Endodermal cell (in vitro differentiated cells): ENCODE measurements at regions not wholly inside any gene's neighbourhood (a gene's known extent, or its start where the extent isn't known, plus 50 kb on each side); places are given as distances from the start of the nearest gene placed in this dataset.

ENCODE experiments used
- DNase-seq: peaks from one replicate; pipeline ENCODE4 v3.0.0-alpha.2; 2017
- H3K27ac ChIP-seq: 2 replicates; pipeline ENCODE4 v1.5.1; 2013; ENCODE audit warnings: mild to moderate bottlenecking, low read depth, low read length, moderate library complexity
- H3K27me3 ChIP-seq: 2 replicates; pipeline ENCODE4 v1.6.1; 2013; ENCODE audit warnings: mild to moderate bottlenecking, low read length, moderate library complexity; ENCODE audit not compliant: insufficient read depth, control insufficient read depth, poor library complexity, severe bottlenecking
- H3K36me3 ChIP-seq: 2 replicates; pipeline ENCODE4 v1.7.0; 2013; ENCODE audit warnings: mild to moderate bottlenecking, low read length, moderate library complexity; ENCODE audit not compliant: control insufficient read depth, insufficient read depth
- H3K4me1 ChIP-seq: one replicate; pipeline ENCODE4 v1.7.0; 2013; ENCODE audit warnings: low read length; ENCODE audit not compliant: control insufficient read depth, insufficient read depth
- H3K4me3 ChIP-seq: 2 replicates; pipeline ENCODE4 v1.5.1; 2013; ENCODE audit warnings: mild to moderate bottlenecking, low read length, moderate library complexity
- H3K9ac ChIP-seq: 2 replicates; pipeline ENCODE4 v1.6.1; 2013; ENCODE audit warnings: mild to moderate bottlenecking, low read length, moderate library complexity; ENCODE audit not compliant: poor library complexity, severe bottlenecking; ENCODE audit errors: extremely low read depth
- H3K9me3 ChIP-seq: 2 replicates; pipeline ENCODE4 v1.6.1; 2013; ENCODE audit warnings: mild to moderate bottlenecking, low read length, moderate library complexity; ENCODE audit not compliant: control insufficient read depth
- H3K27ac Mint-ChIP-seq: 2 replicates; pipeline ENCODE4 v1.8.0; 2020; ENCODE audit warnings: mixed read lengths
- H3K27me3 Mint-ChIP-seq: 2 replicates; pipeline ENCODE4 v1.8.0; 2021; ENCODE audit warnings: mild to moderate bottlenecking, mixed read lengths; ENCODE audit not compliant: insufficient read depth
- H3K36me3 Mint-ChIP-seq: 2 replicates; pipeline ENCODE4 v1.8.0; 2020; ENCODE audit warnings: low read depth, mixed read lengths
- H3K4me1 Mint-ChIP-seq: 2 replicates; pipeline ENCODE4 v1.8.0; 2020; ENCODE audit warnings: mixed read lengths
- H3K4me3 Mint-ChIP-seq: 2 replicates; pipeline ENCODE4 v1.8.0; 2020; ENCODE audit warnings: mild to moderate bottlenecking, moderate library complexity, mixed read lengths
- H3K9me3 Mint-ChIP-seq: 2 replicates; pipeline ENCODE4 v1.8.0; 2020; ENCODE audit warnings: mild to moderate bottlenecking, mixed read lengths
- CTCF ChIP-seq: fragments of 200-600 bp; sonication (generic); conservative IDR thresholded peaks from 2 replicates; pipeline ENCODE4 v1.5.0; 2021; ENCODE audit warnings: antibody characterized with exemption, mild to moderate bottlenecking
- WGBS, 2 experiments: methylation state at CpG; one replicate each; pipeline versions ENCODE4 v1.1.5 to v1.1.7; 2013; ENCODE audit warnings: missing lambda C conversion rate in 2 of 2, mixed read lengths in 1 of 2; ENCODE audit not compliant: insufficient coverage in 1 of 2, insufficient read length in 1 of 2; 5-methylcytosine and 5-hydroxymethylcytosine counted together

- no peak overlapping the region for H3K4me3 Mint-ChIP-seq
- H3K27me3 Mint-ChIP-seq = peaks cover 10% of the 10 kb centered on the region
- H3K9me3 Mint-ChIP-seq = peaks cover 7% of the 10 kb centered on the region
- Histone ChIP-seq H3K36me3 (no peaks in the 10 kb centered on the region), H3K9me3 (no peaks in the 10 kb centered on the region), H3K27me3 (no peaks in the 10 kb centered on the region), H3K27ac (no peak overlapping the region), H3K4me3 (no peak overlapping the region), H3K4me1 (no peaks in the 10 kb centered on the region), H3K9ac (no peak overlapping the region)
- no peak for DNase-seq
- WGBS, 2 experiments = 97 to 100% methylated on average over 1 to 2 of the region's 2 CpGs
- H3K4me1 Mint-ChIP-seq = no peaks in the 10 kb centered on the region
- H3K27ac Mint-ChIP-seq = no peak overlapping the region
- no peaks in the 10 kb centered on the region for H3K36me3 Mint-ChIP-seq
- TF ChIP-seq CTCF = no peak
Observed at GRCh38 chr7:21101541-21101940, 314.9 kb upstream of the SP8 start.

GRCh38 chr7:21103426-21104123 is 316.9 kb upstream of the SP8 start:
- H3K36me3 ChIP-seq = no peaks in the 10 kb centered on the region
- no peaks in the 10 kb centered on the region for H3K9me3 ChIP-seq
- Mint-ChIP-seq H3K9me3 (peaks cover 7% of the 10 kb centered on the region), H3K36me3 (no peaks in the 10 kb centered on the region), H3K27me3 (peaks cover 8% of the 10 kb centered on the region), H3K27ac (no peak overlapping the region), H3K4me3 (no peak overlapping the region), H3K4me1 (no peaks in the 10 kb centered on the region)
- DNase-seq = no peak
- H3K27me3 ChIP-seq = no peaks in the 10 kb centered on the region
- no peak overlapping the region for H3K27ac ChIP-seq
- H3K4me3 ChIP-seq = no peak overlapping the region
- H3K9ac ChIP-seq = no peak overlapping the region
- H3K4me1 ChIP-seq = no peaks in the 10 kb centered on the region
- TF ChIP-seq CTCF = no peak
- 94 to 100% methylated on average over 2 to 4 of the region's 4 CpGs for WGBS, 2 experiments

- no peak for TF ChIP-seq CTCF
- 90% methylated on average over 4 of the region's 4 CpGs; no CpG with 5 or more reads in 1 of the 2 experiments for WGBS, 2 experiments
Observed at GRCh38 chr7:21104124-21104500, 317.4 kb upstream of the SP8 start.

More at GRCh38 chr7:21104124-21104500, 317.4 kb upstream of the SP8 start:
- Mint-ChIP-seq H3K27me3 (peaks cover 8% of the 10 kb centered on the region), H3K36me3 (no peaks in the 10 kb centered on the region), H3K27ac (no peak overlapping the region), H3K9me3 (peaks cover 7% of the 10 kb centered on the region), H3K4me3 (no peak overlapping the region), H3K4me1 (no peaks in the 10 kb centered on the region)
- no peaks in the 10 kb centered on the region for H3K27me3 ChIP-seq
- H3K27ac ChIP-seq = no peak overlapping the region
- no peak overlapping the region for H3K9ac ChIP-seq
- H3K9me3 ChIP-seq = no peaks in the 10 kb centered on the region
- H3K4me1 ChIP-seq = no peaks in the 10 kb centered on the region
- no peak for DNase-seq
- H3K36me3 ChIP-seq = no peaks in the 10 kb centered on the region
- H3K4me3 ChIP-seq = no peak overlapping the region
